Nephron (organoid): ENCODE measurements at regions not wholly inside any gene's neighbourhood (a gene's known extent, or its start where the extent isn't known, plus 50 kb on each side); places are given as distances from the start of the nearest gene placed in this dataset.
A peak's percentile ranks its signal among the peaks of the same experiment; 100 is the strongest.

Experiments used
- H3K27ac Mint-ChIP-seq, 3 experiments: 2 replicates each; pipeline ENCODE4 v1.8.0; 2020; ENCODE audit warnings: mixed read lengths in 3 of 3, mild to moderate bottlenecking in 2 of 3, moderate library complexity in 1 of 3
- H3K27me3 Mint-ChIP-seq: 2 replicates; pipeline ENCODE4 v1.8.0; 2021; ENCODE audit warnings: low read depth, mild to moderate bottlenecking, moderate library complexity, mixed read lengths
- H3K36me3 Mint-ChIP-seq: 2 replicates; pipeline ENCODE4 v1.8.0; 2020; ENCODE audit warnings: low read depth, mixed read lengths
- H3K4me1 Mint-ChIP-seq: 2 replicates; pipeline ENCODE4 v1.8.0; 2020; ENCODE audit warnings: mixed read lengths
- H3K4me3 Mint-ChIP-seq, 3 experiments: 2 replicates each; pipeline ENCODE4 v1.8.0; 2020; ENCODE audit warnings: mild to moderate bottlenecking in 3 of 3, mixed read lengths in 3 of 3, moderate library complexity in 2 of 3
- H3K9me3 Mint-ChIP-seq: 2 replicates; pipeline ENCODE4 v1.8.0; 2020; ENCODE audit warnings: mixed read lengths
- TF ChIP-seq, protein P1 (sequence below), 3 experiments: fragments of 200-600 bp; sonication (generic); IDR thresholded peaks; one replicate each; pipeline ENCODE4 v1.5.0; 2021; ENCODE audit warnings: antibody characterized with exemption in 3 of 3; ENCODE audit not compliant: unreplicated experiment in 3 of 3

DNA sequence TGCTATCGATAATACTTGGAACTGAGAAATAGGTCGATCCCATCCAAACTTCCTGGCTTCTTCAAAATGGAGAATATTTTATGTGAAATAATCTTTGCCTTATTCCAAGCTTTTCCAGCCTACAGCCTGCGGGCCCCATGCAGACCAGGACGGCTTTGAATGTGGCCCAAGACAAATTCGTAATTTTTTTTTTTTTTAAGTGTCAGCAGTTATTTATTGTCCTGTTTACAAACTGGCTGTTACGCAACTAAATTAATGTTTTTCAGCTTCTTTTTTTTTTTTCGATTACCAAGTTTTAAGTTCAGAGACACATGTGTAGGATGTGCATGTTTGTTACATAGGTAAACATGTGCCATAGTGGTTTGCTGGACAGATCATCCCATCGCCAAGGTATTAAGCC lies 411.7 kb upstream of the EDIL3 start:
- Mint-ChIP-seq H3K36me3 (no peaks in the 10 kb centered on the region), H3K4me3 (no peak overlapping the region), H3K4me1 (peaks cover 6% of the 10 kb centered on the region), H3K27me3 (no peaks in the 10 kb centered on the region), H3K9me3 (no peaks in the 10 kb centered on the region), H3K27ac (no peak overlapping the region)
- TF ChIP-seq, protein P1, sequence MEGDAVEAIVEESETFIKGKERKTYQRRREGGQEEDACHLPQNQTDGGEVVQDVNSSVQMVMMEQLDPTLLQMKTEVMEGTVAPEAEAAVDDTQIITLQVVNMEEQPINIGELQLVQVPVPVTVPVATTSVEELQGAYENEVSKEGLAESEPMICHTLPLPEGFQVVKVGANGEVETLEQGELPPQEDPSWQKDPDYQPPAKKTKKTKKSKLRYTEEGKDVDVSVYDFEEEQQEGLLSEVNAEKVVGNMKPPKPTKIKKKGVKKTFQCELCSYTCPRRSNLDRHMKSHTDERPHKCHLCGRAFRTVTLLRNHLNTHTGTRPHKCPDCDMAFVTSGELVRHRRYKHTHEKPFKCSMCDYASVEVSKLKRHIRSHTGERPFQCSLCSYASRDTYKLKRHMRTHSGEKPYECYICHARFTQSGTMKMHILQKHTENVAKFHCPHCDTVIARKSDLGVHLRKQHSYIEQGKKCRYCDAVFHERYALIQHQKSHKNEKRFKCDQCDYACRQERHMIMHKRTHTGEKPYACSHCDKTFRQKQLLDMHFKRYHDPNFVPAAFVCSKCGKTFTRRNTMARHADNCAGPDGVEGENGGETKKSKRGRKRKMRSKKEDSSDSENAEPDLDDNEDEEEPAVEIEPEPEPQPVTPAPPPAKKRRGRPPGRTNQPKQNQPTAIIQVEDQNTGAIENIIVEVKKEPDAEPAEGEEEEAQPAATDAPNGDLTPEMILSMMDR (IDR thresholded peaks at IDR 0.05; ENCODE audit: unreplicated experiment in 3 of 3): no peak

DNA sequence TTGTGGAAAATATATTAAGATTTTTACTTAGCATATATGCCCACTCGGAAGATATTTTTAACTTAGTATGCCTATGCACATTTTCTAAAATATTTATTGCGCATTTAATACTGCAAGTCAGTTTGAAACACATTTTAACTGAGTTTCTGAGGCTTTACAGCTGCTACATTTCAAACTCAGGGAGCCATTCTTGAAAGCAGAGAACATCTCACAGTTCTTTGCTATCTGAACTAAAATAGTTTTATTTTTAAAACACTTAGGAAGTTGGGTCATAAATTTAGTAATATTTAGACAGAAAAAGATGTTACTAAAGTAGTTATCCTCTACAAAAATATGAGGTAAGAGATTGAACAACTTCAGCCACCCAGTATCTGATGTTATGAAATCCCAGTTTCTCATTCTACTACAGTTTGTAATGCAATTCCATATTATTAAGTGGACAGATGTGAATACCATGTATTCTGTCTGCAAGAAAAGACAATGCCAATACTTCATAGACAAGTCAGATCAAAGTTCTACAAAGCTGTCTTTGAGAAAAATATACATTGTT lies 409.9 kb upstream of the EDIL3 start:
- Mint-ChIP-seq H3K4me1 (peaks cover 6% of the 10 kb centered on the region), H3K27ac (peak overlapping the region in 1 of 3 experiments; percentile 40), H3K4me3 (no peak overlapping the region), H3K36me3 (no peaks in the 10 kb centered on the region), H3K9me3 (no peaks in the 10 kb centered on the region), H3K27me3 (no peaks in the 10 kb centered on the region)
- TF ChIP-seq, protein P1 (IDR thresholded peaks at IDR 0.05; ENCODE audit: unreplicated experiment in 3 of 3): no peak

DNA sequence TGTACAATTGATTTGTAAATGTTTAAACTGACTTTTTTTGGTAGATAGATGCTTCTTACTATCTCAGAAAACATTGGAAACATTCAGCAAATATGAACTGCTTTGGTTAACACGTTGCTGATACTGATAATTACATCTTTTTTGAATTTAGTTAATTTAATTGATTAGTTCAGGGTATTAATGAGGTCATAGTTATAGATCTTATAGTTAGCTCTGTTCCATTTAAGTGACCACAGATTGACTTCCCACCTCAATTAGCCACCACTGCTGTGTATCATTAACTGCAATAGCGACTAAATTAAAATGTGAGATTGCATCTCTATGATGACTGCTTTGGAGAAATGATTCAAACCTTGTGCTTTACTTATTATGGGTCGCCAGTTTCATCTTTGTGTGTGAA lies 407.1 kb upstream of the EDIL3 start:
- H3K4me3 Mint-ChIP-seq: no peak overlapping the region
- H3K9me3 Mint-ChIP-seq: peaks cover 4% of the 10 kb centered on the region
- H3K36me3 Mint-ChIP-seq: no peaks in the 10 kb centered on the region
- no peaks in the 10 kb centered on the region for H3K27me3 Mint-ChIP-seq
- peaks cover 6% of the 10 kb centered on the region for H3K4me1 Mint-ChIP-seq
- TF ChIP-seq, protein P1 (IDR thresholded peaks at IDR 0.05; ENCODE audit: unreplicated experiment in 3 of 3): no peak
- no peak overlapping the region for H3K27ac Mint-ChIP-seq

DNA sequence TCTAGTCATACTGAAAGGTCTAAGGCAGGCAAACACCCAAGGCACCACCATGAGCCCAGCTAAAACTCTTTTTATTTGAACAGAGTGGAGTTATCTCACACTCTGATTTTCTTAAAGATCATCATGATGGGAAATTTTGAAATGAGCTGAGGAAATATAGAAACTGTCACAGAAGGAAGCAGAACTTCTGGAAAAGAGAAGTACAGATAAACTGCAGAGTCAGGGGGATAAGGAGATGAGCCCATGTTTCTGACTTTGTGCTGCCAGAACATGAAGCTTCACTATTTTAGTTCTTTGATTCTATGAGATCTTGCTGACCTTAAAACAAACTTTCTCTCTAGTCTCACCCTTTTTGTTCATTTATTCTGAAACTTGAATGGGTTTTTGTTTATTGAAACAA lies 406.5 kb upstream of the EDIL3 start:
- Mint-ChIP-seq H3K4me3 (no peak overlapping the region), H3K27me3 (no peaks in the 10 kb centered on the region), H3K9me3 (peaks cover 4% of the 10 kb centered on the region), H3K27ac (no peak overlapping the region), H3K36me3 (no peaks in the 10 kb centered on the region), H3K4me1 (peaks cover 6% of the 10 kb centered on the region)
- TF ChIP-seq, protein P1 (IDR thresholded peaks at IDR 0.05; ENCODE audit: unreplicated experiment in 3 of 3): no peak

DNA sequence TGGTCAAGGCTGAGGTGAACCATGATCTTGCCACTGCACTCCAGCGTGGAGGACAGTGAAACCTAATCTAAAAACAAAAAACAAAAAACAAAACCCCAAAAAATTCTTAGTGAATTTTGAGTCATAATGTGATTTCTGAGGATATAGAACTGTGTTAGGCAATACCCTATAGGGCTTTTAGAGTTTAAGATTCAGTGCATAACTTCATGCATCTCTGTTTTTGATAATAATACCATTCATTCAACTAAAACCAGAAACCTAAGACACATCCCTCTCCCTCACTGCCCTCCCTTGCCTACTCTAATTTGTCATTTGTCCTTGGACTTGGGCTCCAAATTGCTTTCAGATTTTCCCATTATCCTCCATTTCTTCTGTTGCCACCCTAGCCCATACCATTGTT lies 405.7 kb upstream of the EDIL3 start:
- no peak overlapping the region for H3K27ac Mint-ChIP-seq
- H3K36me3 Mint-ChIP-seq: no peaks in the 10 kb centered on the region
- TF ChIP-seq, protein P1 (IDR thresholded peaks at IDR 0.05; ENCODE audit: unreplicated experiment in 3 of 3): no peak
- H3K4me3 Mint-ChIP-seq: no peak overlapping the region
- peaks cover 6% of the 10 kb centered on the region for H3K4me1 Mint-ChIP-seq
- no peaks in the 10 kb centered on the region for H3K27me3 Mint-ChIP-seq
- peaks cover 4% of the 10 kb centered on the region for H3K9me3 Mint-ChIP-seq

DNA sequence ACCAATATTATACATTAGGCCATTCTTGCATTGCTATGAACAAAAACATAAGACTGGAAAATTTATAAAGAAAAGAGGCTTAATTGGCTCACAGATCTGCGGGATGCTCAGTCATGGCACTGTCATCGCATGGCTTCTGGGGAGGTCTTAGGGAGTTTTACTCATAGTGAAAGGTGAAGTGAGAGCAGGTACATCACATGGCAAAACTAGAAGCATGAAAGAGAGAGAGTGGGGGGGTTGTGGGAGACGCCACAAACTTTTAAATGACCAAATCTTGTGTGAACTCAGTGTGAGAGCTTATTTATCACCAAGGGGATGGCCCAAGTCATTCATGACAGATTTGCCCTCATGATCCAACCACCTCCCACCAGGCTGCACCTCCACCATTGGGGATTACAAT lies 398.3 kb upstream of the EDIL3 start:
- Mint-ChIP-seq H3K36me3 (no peaks in the 10 kb centered on the region), H3K9me3 (no peaks in the 10 kb centered on the region), H3K27me3 (no peaks in the 10 kb centered on the region), H3K4me1 (no peaks in the 10 kb centered on the region), H3K4me3 (no peak overlapping the region), H3K27ac (no peak overlapping the region)
- TF ChIP-seq, protein P1 (IDR thresholded peaks at IDR 0.05; ENCODE audit: unreplicated experiment in 3 of 3): no peak
